B cell (primary cell): ENCODE measurements at regions not wholly inside any gene's neighbourhood (a gene's known extent, or its start where the extent isn't known, plus 50 kb on each side); places are given as distances from the start of the nearest gene placed in this dataset.

Experiments
- ATAC-seq: fragments of 200-7000 bp; cut with Tn5 transposase; one replicate; pipeline ENCODE4 v1.10.0; 2021; ENCODE audit warnings: low read depth, mild to moderate bottlenecking, moderate number of reproducible peaks, moderate library complexity
- CTCF ChIA-PET: fragments of 350-600 bp; sonication (Branson Sonifier 250); formaldehyde crosslinking; loops from one replicate; lab custom pipeline; 2021; ENCODE audit warnings: antibody characterized with exemption, inconsistent platforms; lab: Charles Lee
- POLR2A ChIA-PET: fragments of 350-600 bp; sonication (Branson Sonifier 250); formaldehyde crosslinking; loops from one replicate; lab custom pipeline; 2021; ENCODE audit warnings: antibody characterized with exemption; lab: Charles Lee
- DNase-seq: peaks from one replicate; pipeline ENCODE4 v3.0.0; 2013
- H2AFZ ChIP-seq: 2 replicates; pipeline ENCODE4 v1.6.1; 2012; ENCODE audit warnings: mild to moderate bottlenecking, low read depth, low read length; ENCODE audit not compliant: insufficient read depth, poor library complexity, severe bottlenecking
- H3K27ac ChIP-seq, 2 donors: 1 replicate in 1 of 2; 2 replicates in 1 of 2; pipeline ENCODE4 v1.5.1; 2012 to 2013; ENCODE audit warnings: low read length in 2 of 2, mild to moderate bottlenecking in 2 of 2, moderate library complexity in 1 of 2
- H3K27me3 ChIP-seq, 4 experiments: fragments of 200-600 bp in 1 of 4; sonication (generic) in 1 of 4; replicated peaks in 1 of 4; 1 replicate in 2 of 4; 2 replicates in 2 of 4; pipeline versions ENCODE4 v1.6.1 to v1.7.0; 2013 to 2016; ENCODE audit warnings: low read length in 3 of 4, mild to moderate bottlenecking in 2 of 4, mixed read lengths in 1 of 4, moderate library complexity in 1 of 4; ENCODE audit not compliant: insufficient read depth in 4 of 4, control insufficient read depth in 3 of 4; ENCODE audit errors: control extremely low read depth in 1 of 4
- H3K36me3 ChIP-seq, 2 experiments: replicated peaks in 1 of 2; 1 replicate in 1 of 2; 2 replicates in 1 of 2; pipeline versions ENCODE4 v1.6.1 to v1.7.1; 2013; ENCODE audit warnings: low read length in 1 of 2; ENCODE audit not compliant: insufficient read depth in 2 of 2, control insufficient read depth in 1 of 2; ENCODE audit errors: control extremely low read depth in 1 of 2, extremely low read depth in 1 of 2
- H3K4me1 ChIP-seq, 2 donors: fragments of 200-600 bp in 1 of 2; sonication (generic) in 1 of 2; 1 replicate in 1 of 2; 2 replicates in 1 of 2; pipeline versions ENCODE4 v1.5.1 to v1.6.1; 2013 to 2017; ENCODE audit warnings: low read length in 2 of 2; ENCODE audit not compliant: control insufficient read depth in 2 of 2, insufficient read depth in 2 of 2
- H3K4me2 ChIP-seq: replicated peaks from 2 replicates; pipeline ENCODE3; 2012; ENCODE audit warnings: mild to moderate bottlenecking, low read depth, low read length; ENCODE audit not compliant: poor library complexity, severe bottlenecking
- H3K4me3 ChIP-seq, 5 experiments: fragments of 200-600 bp in 1 of 5; sonication (generic) in 1 of 5; 1 replicate in 3 of 5; 2 replicates in 2 of 5; pipeline versions ENCODE4 v1.5.1 to v1.7.0; 2011 to 2016; ENCODE audit warnings: low read length in 4 of 5, mild to moderate bottlenecking in 4 of 5, low read depth in 2 of 5, control low read depth in 1 of 5, moderate library complexity in 1 of 5; ENCODE audit not compliant: insufficient read depth in 1 of 5; ENCODE audit errors: control extremely low read depth in 1 of 5, extremely low read depth in 1 of 5
- H3K79me2 ChIP-seq: fragments of 200-600 bp; sonication (generic); one replicate; pipeline ENCODE4 v1.6.0; 2016; ENCODE audit warnings: low read length; ENCODE audit not compliant: control insufficient read depth, insufficient read depth
- H3K9ac ChIP-seq: fragments of 200-600 bp; sonication (generic); 2 replicates; pipeline ENCODE4 v1.6.1; 2017; ENCODE audit warnings: mild to moderate bottlenecking, low read length, moderate library complexity
- H3K9me3 ChIP-seq, 3 donors: one replicate each; pipeline versions ENCODE4 v1.6.1 to v1.7.1; 2013; ENCODE audit warnings: low read length in 2 of 3; ENCODE audit not compliant: control insufficient read depth in 2 of 3, insufficient read depth in 1 of 3; ENCODE audit errors: control extremely low read depth in 1 of 3
- H4K20me1 ChIP-seq: 2 replicates; pipeline ENCODE4 v1.6.0; 2012; ENCODE audit warnings: mild to moderate bottlenecking, low read length; ENCODE audit not compliant: insufficient read depth, control insufficient read depth, poor library complexity, severe bottlenecking
- H3K27ac Mint-ChIP-seq: one replicate; pipeline ENCODE4 v1.8.0; 2021; ENCODE audit warnings: mixed read lengths
- H3K27me3 Mint-ChIP-seq: one replicate; pipeline ENCODE4 v1.8.0; 2021; ENCODE audit warnings: mixed read lengths
- H3K4me1 Mint-ChIP-seq: one replicate; pipeline ENCODE4 v1.8.0; 2021; ENCODE audit warnings: mixed read lengths
- H3K4me3 Mint-ChIP-seq: one replicate; pipeline ENCODE4 v1.8.0; 2021; ENCODE audit warnings: mixed read lengths
- H3K9me3 Mint-ChIP-seq: one replicate; pipeline ENCODE4 v1.8.0; 2022; ENCODE audit warnings: mixed read lengths; ENCODE audit not compliant: insufficient read depth
- CTCF ChIP-seq: fragments of 200-600 bp; IDR thresholded peaks from one replicate; pipeline ENCODE4 v1.8.0; 2022; ENCODE audit warnings: antibody characterized with exemption, mild to moderate bottlenecking
- EZH2 ChIP-seq: IDR thresholded peaks from 2 replicates; pipeline ENCODE4 v1.6.1; 2012; ENCODE audit warnings: borderline replicate concordance, low read depth, mild to moderate bottlenecking, moderate library complexity, low read length; ENCODE audit not compliant: insufficient read depth, poor library complexity, severe bottlenecking
- WGBS: methylation state at CpG from one replicate; pipeline ENCODE4 v1.1.5; 2013; ENCODE audit warnings: missing lambda C conversion rate; ENCODE audit not compliant: insufficient coverage; 5-methylcytosine and 5-hydroxymethylcytosine counted together
- intact Hi-C: fragments of 100-400 bp; cut with micrococcal nuclease; formaldehyde crosslinking; loops from one replicate; pipeline ENCODE4 v1.10.0; 2022

DNA sequence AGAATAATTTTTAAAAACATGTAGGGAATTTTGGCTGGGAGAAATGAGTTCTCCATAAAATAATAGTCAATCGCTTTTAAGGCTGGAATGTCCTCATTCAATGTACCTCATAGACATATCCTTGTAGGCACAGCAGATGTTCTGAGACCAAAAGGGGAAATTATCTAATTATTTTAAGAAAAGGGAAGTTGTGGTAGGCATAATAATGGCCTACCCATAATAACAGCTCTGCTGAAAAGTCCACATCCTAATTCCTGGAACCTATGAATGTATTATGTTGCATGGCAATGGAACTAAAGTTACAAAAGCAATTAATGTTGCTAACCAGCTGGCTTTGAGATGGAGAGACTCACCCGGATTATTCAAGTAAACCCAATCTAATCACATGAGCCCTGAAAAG is 216.1 kb downstream of the TRIM36 start:
- Mint-ChIP-seq H3K27ac (no peak overlapping the region), H3K4me1 (peaks cover 38% of the 10 kb centered on the region), H3K9me3 (peaks cover 3% of the 10 kb centered on the region), H3K4me3 (no peak overlapping the region), H3K27me3 (no peaks in the 10 kb centered on the region)
- Histone ChIP-seq H3K27ac (peak overlapping the region in 1 of 2 donors; percentile 15), H3K4me1 (peaks cover 7 to 30% of the 10 kb centered on the region in 2 donors), H3K9me3 (peaks cover 0 to 8% (median 0%) of the 10 kb centered on the region in 3 donors), H3K79me2 (no peaks in the 10 kb centered on the region), H3K9ac (no peak overlapping the region), H4K20me1 (no peaks in the 10 kb centered on the region), H2AFZ (no peak overlapping the region), H3K4me3 (no peak overlapping the region), H3K36me3 (no peaks in the 10 kb centered on the region), H3K27me3 (no peaks in the 10 kb centered on the region), H3K4me2 (no peak overlapping the region)
- TF ChIP-seq CTCF (no peak), EZH2 (no peak)
- peak; percentile 38 for DNase-seq
- intact Hi-C loops, result no loop called here
- ATAC-seq, result peak; percentile 45
- ChIA-PET POLR2A (no interaction called here), CTCF (no interaction called here)
- no CpG with 5 or more reads among the region's 2 CpGs for WGBS

- H3K4me3 Mint-ChIP-seq, result no peak overlapping the region
- H3K9me3 ChIP-seq, result peaks cover 0 to 8% (median 0%) of the 10 kb centered on the region in 3 donors
- H3K9me3 Mint-ChIP-seq, result peaks cover 2% of the 10 kb centered on the region
- H3K79me2 ChIP-seq, result no peaks in the 10 kb centered on the region
- no peaks in the 10 kb centered on the region for H3K36me3 ChIP-seq
- no peaks in the 10 kb centered on the region for H4K20me1 ChIP-seq
- no peaks in the 10 kb centered on the region for H3K27me3 Mint-ChIP-seq
- no peak for TF ChIP-seq CTCF
- TF ChIP-seq EZH2, result no peak
- H3K4me2 ChIP-seq, result no peak overlapping the region
- H3K4me1 Mint-ChIP-seq, result peaks cover 37% of the 10 kb centered on the region
- ATAC-seq (no peak), DNase-seq (no peak)
- no peak overlapping the region for H3K4me3 ChIP-seq
- H3K27ac Mint-ChIP-seq, result peak overlapping the region; percentile 34
- no peaks in the 10 kb centered on the region for H3K27me3 ChIP-seq
- POLR2A ChIA-PET, result no interaction called here
- intact Hi-C loops, result no loop called here
- H3K27ac ChIP-seq, result no peak overlapping the region
- H2AFZ ChIP-seq, result no peak overlapping the region
- H3K4me1 ChIP-seq, result peaks cover 7 to 26% of the 10 kb centered on the region in 2 donors
- WGBS, result no CpG with 5 or more reads among the region's 5 CpGs
- no peak overlapping the region for H3K9ac ChIP-seq
- CTCF ChIA-PET, result no interaction called here
Measured at GRCh38 chr5:114952876-114953275, 216.8 kb downstream of the TRIM36 start.
